GM21390 (cell line): ENCODE measurements at regions not wholly inside any gene's neighbourhood (a gene's known extent, or its start where the extent isn't known, plus 50 kb on each side); places are given as distances from the start of the nearest gene placed in this dataset.

Source experiments
- ATAC-seq: cut with Tn5 transposase; IDR thresholded peaks from one replicate; pipeline ENCODE4 v1.9.1; 2021; ENCODE audit not compliant: unreplicated experiment

DNA sequence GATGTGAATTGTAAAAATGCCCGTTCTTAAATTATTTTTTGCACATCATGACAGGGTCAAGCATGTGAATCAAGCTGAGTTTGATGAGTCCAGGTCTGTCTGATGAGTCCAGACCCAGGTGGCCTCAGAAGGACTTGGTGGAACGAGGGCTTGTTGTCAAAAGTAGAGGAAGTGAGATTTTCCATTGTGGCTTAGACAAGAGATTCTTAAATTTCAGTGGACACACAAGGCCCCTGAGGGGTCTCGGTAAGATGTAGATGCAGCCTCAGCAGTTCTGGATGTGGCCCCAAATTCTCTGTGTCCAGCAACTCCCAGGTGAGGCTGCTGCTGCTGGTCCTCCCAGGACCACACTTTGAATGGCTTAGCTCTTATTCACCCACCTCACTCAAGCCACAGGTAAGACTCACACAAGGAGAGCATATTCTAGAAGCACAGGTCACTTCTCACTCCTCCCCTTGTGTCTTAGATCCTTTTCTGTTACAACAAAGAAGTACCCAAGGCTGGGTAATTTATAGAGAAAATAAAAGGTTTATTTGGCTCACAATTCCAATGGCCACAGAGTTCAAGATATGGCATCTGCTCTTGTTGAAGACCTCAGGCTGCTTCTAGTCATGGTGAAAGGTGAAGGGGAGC lies 98.8 kb downstream of the GGTLC2 start:
- ATAC-seq = no peak

DNA sequence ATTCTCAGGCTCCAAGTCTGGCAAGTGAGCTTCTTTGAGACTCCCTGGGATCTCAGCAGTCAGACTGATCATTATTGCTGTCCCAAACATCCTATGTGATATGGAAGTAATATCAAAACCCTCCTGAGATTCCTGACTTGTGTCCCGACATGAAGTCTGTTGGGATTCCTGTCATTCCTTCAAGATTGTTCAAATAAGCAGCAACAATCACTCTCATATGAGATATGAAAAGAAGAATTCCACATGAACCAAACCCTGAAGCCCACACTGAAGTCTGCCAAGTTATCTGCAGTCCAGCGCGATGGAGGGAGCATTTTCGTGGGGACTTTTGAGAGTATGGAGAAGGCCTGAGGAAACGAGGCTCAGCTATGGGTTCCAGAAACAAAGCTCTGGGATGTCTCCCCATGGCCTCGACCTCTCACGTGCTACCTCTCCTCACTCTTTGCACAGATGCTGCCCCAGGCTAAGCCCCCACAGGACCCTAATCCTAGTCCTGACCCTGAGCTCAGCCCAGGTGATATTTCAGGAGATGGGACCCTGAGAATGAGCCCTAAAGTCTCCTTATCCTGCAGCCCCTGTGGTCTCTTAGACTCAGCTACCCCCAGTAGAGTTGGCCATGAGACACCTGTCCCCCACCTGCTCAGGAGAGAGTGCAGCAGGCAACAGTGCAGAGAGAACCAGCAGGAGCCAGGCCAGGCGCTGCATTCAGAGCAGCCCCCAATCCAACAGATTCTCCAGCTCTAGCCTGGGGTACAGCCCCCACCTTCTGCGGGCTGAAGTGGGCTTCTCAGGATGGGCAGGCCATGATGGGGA lies 100.2 kb downstream of the GGTLC2 start:
- ATAC-seq = no peak

DNA sequence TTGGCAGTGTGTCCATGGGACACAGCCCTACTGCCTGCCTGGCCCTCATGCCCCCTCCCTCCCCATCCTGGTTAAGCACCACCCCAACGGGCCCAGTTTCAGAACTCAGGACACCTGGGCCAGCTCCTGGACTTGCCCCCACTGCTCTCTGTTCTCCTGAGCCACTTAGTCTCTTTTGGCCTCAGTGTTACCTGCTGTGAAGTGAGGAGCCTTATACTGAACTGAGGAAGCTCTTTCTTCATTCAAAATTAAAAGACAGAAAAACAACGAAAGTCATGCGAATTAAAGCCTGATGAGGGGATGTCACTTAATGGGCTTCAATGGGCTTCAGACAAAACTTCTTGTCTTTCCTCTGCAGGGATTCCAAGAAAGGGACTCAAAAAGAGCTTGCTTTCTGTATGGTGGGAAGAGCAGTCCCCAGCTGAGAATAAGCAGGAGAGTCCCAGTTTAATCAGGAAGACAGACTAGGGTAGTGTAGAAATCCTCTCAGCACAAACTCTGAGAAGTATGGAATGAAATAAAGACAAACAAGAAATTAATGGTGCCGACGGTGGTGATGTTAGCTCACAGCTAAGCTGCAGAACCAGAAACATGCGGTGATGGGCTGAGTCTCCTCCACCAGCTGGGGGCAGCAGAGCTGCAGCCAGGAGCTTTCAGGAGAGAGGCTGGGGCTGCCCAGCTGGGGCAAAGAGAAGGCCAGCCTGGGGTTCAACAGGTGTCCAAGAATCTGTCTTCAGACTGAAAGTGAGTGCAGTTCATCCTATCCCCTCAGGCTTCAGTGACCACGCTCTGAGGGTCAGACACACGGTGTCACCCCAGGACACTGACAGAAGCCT lies 101.0 kb downstream of the GGTLC2 start:
- no peak for ATAC-seq

DNA sequence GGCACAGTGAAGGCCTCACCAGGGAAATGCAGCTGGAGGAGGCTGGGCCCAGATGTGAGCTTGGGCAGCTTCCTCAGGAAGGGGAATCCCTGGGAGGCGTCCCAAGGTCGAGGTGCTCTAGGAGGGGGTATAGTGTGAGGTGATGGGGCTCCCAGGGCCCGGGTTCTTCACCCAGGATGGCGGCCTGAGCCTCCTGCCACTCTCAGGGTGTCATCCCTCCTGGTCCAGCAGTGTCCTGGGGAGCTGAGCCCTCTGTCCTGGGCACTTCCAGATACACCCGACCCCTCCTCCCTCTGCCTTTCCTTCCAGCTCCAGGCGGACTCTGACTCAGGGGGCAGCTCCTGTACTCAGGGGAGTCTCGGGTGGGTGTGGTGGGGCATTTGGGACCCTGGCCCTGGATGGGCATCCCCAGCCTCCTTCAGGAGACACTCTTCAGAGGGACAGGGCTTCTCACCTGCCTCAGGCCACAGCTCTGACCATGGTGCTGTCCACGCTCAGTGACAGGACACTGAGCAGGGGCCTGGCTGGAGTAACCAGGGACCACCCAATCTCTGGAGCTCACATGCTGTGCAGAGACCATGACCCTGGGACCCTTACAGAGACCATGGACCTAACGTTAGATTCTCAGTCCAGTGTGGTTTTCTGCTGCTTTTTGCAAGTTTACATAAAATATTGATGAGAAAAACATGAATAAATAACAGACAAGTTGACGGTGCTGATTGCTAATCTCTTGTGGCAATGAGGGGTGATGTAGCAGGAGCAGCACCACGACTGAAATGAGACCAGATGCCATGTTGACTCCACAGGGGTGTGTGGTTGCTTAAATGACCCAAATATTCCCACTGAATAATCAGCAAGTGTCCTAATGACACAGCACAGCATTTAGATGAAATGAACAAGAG lies 101.9 kb downstream of the GGTLC2 start:
- no peak for ATAC-seq

DNA sequence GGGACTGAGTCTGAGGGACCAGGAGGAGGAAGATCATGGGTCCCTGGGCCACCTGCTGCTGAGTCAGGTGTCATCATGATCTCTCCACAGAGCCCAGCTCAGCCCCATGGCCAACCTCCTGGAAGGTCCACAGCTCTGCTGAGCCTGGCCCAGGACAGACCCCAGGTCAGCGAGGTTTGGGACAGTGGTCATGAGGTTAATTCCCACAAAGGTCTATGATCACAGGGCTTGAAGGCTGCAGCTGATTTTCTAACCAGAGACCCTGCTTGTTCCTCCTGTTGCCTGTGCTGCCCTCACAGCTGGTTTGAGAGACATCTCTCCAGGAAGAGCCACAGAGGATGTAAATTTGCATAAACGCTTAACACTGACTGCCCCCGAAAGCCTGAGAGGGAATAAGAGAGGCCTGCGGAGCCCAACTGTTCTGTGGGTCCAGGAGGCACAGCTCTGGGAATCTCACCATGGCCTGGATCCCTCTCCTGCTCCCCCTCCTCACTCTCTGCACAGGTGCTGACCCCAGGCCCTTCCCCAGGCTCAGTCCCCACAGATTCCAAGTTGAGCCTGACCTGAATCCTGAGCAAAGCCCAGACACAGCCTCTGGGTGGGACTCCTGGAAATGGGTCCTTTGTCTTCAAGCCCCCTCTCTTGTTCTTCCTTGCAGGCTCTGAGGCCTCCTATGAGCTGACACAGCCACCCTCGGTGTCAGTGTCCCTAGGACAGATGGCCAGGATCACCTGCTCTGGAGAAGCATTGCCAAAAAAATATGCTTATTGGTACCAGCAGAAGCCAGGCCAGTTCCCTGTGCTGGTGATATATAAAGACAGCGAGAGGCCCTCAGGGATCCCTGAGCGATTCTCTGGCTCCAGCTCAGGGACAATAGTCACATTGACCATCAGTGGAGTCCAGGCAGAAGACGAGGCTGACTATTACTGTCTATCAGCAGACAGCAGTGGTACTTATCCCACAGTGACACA lies 102.8 kb downstream of the GGTLC2 start:
- ATAC-seq = peak; percentile 66

DNA sequence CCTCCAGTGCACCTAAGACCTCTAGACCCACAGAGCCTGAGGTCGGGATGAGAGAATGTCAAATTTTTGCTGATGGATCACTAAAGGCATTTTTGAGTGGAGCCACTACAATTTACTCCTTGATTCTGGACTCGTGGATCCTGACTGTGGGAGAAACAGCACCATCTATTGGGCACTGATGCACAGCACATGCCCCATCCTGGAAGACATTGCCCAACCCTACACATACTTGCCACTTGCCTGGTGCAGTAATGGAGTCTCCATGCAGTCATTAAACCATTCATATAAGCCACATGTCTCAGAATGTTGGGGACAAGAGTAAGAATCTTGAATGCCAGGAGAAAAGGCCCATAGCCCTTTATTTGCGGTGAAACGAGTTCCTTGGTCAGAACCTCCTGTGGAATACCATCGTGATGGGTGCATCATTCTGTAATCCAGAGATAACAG lies 103.9 kb downstream of the GGTLC2 start:
- no peak for ATAC-seq

DNA sequence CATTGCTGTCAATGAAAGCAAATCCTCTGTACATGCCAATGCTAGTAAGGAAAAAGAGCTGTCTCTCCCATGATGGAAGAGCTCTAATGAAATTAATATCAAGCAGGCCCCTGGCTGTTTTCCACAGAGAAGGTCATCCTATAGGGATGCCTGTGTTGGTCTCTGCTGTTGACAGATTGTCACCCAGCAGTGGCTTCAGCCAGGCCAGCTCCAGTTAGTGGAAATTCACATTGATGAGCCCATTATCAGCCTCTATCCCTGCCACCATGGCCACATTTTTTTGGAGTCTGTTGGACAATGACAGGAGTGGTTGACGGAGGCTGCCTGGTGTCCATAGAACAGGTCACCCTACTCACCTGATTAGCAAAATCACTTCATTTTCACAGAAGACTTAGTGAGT lies 104.3 kb downstream of the GGTLC2 start:
- ATAC-seq = no peak

DNA sequence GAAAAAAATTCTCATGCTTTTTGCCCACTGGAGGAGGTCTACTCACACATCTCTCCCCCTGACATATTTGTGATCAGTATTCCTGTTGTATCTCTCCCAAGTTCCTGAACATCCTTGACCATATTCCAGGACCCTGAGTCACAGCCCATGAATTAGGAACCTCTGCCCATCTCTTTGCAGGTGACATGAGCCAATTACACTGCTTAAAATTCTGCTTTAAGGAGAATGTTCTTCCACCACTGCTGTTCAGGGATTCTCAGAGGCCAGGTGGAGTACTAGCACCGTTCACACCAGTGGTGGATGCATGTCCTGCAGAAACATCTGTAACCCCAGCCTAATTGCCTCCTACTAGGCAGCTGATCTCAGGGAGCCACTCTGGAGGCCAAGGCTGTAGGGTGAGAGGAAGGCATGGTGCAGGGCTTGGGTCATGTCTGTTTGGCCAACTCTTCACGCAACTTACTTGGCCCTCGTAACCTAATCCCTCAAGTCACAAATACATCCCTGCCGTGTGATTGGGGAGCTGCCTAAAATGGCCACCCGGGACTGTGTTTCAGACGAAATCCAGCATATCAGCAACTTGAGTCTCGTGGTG lies 104.8 kb downstream of the GGTLC2 start:
- no peak for ATAC-seq

DNA sequence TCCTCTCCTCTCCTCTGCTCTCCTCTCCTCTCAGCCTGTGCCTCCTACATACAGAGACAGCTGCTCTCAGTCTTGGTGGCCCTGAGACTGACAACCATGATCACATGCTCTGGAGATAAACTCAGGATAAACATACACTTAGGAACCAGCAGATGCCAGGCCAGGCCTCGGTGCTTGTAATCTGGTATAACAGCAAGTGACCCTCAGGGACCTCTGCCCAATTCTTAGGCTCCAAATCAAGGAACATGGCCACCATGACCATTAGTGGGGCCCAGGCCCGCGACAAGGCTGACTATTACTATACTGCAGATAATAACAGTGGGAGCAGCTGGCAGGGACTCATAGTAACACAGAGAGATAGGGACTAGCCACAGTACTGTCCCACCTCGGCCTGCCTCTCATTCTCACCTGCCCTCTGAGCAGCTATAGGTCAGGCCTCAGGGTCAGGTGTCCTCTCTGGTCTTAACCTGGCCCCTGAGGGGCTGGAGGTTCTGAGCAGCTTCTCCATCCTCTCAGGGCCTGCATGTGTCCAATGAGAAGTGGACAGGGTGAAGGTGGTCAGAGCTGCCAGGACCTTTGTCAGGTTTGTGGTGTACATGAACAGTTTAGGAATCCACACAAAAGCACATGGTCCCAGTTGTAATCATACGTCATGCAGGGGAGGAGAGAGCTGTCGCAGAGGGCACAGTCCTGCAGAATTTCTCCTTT lies 106.1 kb downstream of the GGTLC2 start:
- no peak for ATAC-seq

DNA sequence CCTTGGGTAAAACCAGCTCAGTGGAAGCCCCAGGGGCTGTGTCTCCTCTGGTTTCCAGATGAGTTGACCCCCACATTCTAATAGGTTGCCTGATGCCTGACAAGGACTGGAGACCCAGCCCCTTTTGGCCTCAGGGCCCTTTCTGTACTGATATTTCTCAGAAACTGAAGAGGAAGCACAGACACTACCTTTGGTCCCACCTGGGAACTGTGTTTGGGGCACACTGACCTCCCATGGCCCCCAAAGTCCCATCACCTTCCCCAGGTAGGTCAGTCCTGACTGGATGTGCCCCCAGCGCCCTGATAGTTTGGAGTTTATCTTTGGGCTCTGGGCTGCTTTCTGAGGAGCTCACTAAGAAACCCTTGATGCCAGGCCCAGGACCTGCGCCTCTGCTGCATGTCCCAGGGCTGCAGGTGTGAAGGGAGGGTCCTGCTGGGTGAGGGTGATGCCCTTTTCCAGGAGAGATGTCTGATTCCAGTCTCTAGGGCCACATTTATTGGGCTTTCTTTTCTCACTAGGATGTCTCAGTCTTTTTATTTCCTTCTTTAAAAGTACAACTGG lies 106.7 kb downstream of the GGTLC2 start:
- ATAC-seq = no peak

DNA sequence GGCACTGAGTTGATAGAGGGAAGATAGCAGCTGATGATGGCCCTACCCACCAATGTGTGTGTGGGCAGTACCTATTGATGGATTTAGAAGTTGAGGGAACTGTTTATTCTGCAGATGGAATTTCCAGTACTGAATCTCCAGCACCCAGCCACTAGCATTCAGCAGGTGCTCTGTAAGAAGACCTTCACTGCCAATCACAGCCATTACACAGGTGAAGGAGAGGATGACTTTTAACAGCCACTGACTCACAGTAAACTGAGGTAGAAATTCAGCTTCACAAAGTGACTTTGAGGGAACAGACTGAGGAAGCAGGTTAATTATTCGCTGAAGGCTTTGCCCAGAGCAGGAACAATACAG lies 107.8 kb downstream of the GGTLC2 start:
- no peak for ATAC-seq

DNA sequence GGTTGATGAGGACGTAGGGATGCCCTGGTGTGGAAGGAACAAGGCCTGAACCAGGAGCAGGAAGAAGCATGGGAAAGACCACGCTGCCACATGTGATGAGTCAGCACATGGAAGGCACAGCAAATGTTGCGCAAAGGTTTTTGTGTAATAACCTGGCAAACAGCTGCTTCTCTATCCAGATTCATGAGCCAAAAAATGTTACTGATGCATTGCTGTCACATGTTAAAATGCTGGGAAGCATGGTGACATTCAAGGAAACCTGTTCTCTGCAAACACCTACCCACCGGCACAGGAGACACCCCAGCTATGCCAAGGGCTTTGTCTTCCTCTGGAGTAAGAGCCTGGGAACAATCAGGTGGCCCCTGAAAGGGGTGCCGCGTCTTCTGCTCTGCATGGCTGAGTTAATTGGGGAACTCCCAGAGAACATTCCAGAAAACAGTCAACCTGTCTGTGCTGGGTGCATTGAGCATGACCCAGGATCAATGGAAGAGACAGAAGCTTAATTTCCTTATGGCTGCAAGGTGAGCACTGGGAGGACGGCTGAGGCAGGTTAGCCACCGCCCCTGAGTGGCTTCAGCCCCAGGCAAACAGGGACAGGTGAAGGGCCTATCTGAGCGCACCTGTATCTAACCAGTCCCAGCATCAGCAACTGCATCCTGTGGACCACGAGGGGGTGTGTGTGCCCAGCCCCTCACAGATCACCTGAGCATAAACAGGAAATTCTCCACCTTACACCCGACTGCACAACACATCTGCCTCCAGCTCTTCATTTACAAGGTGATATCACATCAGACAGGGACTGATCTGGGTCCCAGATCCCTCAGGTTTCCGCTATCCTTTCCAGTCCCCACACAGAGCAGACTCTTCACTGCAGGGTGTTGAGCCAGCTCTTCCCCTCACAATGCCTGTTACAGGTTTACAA lies 108.4 kb downstream of the GGTLC2 start:
- ATAC-seq = no peak

DNA sequence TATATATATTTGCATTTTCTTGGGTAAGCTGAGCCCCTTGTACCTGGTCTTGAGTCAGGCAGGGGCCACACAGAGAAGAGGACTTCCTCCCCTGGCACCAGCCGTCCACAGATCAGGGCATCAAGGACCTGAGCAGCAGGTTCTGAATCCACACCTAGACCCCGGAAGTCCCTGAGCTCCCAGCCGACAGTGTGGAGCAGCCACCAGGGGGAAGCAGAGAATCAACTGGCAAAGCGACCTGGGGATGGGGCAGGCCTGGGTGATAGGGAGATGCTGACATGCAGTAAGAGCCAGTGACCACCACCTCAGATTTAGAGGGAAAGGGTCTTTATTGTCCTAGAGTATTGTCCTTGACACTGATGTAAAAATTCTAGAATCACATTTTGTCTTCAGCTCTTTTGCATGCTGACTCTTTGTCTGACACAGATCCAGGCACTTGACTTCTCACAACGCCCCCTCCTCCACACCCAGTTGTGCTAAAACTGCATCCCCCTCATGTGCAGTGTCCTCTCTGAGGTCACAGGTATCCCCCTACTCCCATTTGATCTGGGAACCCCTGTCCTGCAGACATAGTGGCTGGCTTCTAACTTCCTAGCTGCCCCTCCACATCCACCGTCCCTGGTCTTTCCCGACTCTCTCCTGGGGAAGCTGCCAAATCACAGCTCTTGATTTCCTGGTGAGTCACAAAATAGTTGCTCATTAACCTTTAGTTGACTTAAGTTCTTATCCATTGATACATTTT lies 109.3 kb downstream of the GGTLC2 start:
- no peak for ATAC-seq

DNA sequence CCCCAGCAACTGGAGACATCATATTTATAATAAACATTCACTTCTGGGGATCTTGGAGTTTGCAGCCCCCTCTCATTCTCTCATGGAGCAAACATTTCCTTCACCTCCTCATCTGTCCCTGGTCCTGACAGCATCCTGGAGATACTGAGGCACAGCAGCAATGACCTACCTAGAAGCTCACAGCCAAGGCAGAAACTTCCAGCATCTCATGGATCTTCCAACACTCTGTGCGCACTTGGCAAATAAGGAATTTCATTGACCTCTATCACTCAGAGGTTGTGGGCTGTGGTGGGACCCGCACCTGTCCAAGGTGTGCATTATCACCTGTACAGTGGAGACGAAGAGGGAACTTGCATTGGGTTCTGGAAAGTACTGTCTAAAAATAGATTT lies 109.8 kb downstream of the GGTLC2 start:
- no peak for ATAC-seq

DNA sequence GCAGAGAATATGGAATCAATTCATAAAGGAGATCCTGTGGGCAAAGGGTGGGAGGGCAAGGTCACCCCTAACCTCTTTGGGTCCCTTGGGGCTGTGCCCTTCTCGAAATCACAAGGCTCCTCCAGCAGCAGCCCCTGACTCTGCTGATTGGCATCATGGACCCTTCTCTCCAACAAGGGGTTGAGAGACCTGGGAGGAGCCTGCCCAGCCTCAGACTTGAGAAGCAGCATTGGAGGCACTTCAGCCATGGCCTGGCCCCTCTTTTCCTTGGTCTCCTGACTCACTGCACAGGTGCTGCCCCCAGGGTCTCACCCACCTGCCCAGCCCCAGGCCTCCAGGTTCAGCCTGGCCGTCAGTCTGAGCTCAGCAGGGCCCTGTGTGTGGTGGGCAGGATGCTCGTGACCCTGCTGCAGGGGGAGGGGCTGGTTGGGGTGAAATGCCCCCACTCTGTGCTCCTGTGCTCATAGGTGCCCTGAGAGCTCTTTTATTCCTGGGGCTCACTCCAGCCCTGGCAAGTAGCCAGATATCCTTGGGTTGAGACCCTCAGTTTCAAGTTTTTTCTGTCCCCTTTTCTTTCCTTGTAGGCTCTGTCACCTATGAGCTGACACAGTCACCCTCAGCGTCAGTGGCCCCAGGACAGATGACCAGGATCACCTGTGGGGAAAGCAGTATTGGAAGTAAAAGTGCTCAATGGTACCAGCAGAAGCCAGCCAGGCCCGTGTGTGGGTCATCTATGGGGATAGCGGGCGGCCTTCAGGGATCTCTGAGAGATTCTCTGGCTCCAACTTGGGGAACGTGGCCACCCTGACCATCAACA lies 110.8 kb downstream of the GGTLC2 start:
- no peak for ATAC-seq

DNA sequence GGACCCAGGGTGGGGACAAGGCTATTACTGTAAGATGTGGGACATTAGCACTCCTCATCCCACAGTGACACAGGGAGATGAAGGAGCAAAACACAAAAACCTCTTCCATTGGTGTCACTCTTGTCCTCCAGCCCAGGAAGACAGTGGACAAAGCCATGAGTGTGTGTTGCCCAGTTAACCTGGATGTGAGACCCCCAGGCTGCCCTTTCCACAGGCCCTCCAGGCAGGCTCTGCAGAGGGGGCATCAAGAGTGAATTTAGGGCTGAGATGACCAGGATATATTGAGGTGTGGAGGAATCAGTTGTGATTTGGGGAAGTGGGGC lies 111.3 kb downstream of the GGTLC2 start:
- no peak for ATAC-seq
